SU-DHL-6 (cell line): ENCODE measurements at regions not wholly inside any gene's neighbourhood (a gene's known extent, or its start where the extent isn't known, plus 50 kb on each side); places are given as distances from the start of the nearest gene placed in this dataset.

Source experiments
- H2AFZ ChIP-seq: fragments of 200-600 bp; sonication (generic); 2 replicates; pipeline ENCODE4 v1.6.1; 2014; ENCODE audit warnings: low read depth, mild to moderate bottlenecking, moderate library complexity, mixed read lengths, antibody characterized with exemption, low read length; ENCODE audit not compliant: severe bottlenecking
- H3F3A ChIP-seq: fragments of 200-600 bp; shearing (Covaris generic); 2 replicates; pipeline ENCODE4 v1.6.0; 2016; ENCODE audit warnings: antibody characterized with exemption, mild to moderate bottlenecking; ENCODE audit not compliant: insufficient read depth
- H3K27ac ChIP-seq: fragments of 200-600 bp; sonication (generic); 2 replicates; pipeline ENCODE4 v1.5.1; 2016; ENCODE audit warnings: low read depth, mild to moderate bottlenecking, low read length, moderate library complexity, mixed read lengths
- H3K27me3 ChIP-seq: fragments of 200-600 bp; sonication (generic), shearing (Covaris generic); 2 replicates; pipeline ENCODE4 v1.6.0; 2014; ENCODE audit warnings: mild to moderate bottlenecking, low read length
- H3K36me3 ChIP-seq: fragments of 200-600 bp; sonication (generic); 2 replicates; pipeline ENCODE4 v1.6.1; 2014; ENCODE audit warnings: mild to moderate bottlenecking, low read length, mixed read lengths
- H3K4me2 ChIP-seq: fragments of 300-600, 200-600 bp; shearing (Covaris generic), sonication (generic); 2 replicates; pipeline ENCODE4 v1.6.0; 2014; ENCODE audit warnings: low read length, low read depth, mild to moderate bottlenecking; ENCODE audit not compliant: poor library complexity, severe bottlenecking
- H3K4me3 ChIP-seq: fragments of 200-600 bp; sonication (generic); 2 replicates; pipeline ENCODE4 v1.5.1; 2014; ENCODE audit warnings: antibody characterized with exemption, low read length, mild to moderate bottlenecking, mixed read lengths; ENCODE audit not compliant: insufficient read depth, poor library complexity, severe bottlenecking
- H3K79me2 ChIP-seq: fragments of 200-600 bp; sonication (generic); 2 replicates; pipeline ENCODE4 v1.6.1; 2014; ENCODE audit warnings: mild to moderate bottlenecking, low read length, moderate library complexity; ENCODE audit not compliant: insufficient read depth
- H3K9ac ChIP-seq: fragments of 200-600 bp; sonication (generic); 2 replicates; pipeline ENCODE4 v1.7.0; 2014; ENCODE audit warnings: mild to moderate bottlenecking, low read length
- H3K9me2 ChIP-seq: fragments of 200-600 bp; sonication (generic); replicated peaks from 2 replicates; pipeline ENCODE4 v1.6.1; 2014; ENCODE audit warnings: low read length; ENCODE audit not compliant: insufficient read depth
- H3K9me3 ChIP-seq: fragments of 200-600 bp; sonication (generic); 2 replicates; pipeline ENCODE4 v1.6.1; 2014; ENCODE audit warnings: low read length, mixed read lengths; ENCODE audit not compliant: insufficient read depth
- H4K20me1 ChIP-seq: fragments of 200-600 bp; sonication (generic); 2 replicates; pipeline ENCODE4 v1.6.1; 2014; ENCODE audit warnings: low read depth, mild to moderate bottlenecking, antibody characterized with exemption, low read length, moderate library complexity, mixed read lengths
- CTCF ChIP-seq: fragments of 200-600 bp; sonication (generic); IDR thresholded peaks from one replicate; pipeline ENCODE4 v1.5.1; 2017; ENCODE audit warnings: antibody characterized with exemption, mild to moderate bottlenecking, low read length, moderate library complexity; ENCODE audit not compliant: insufficient read depth, poor library complexity, severe bottlenecking
- EZH2phosphoT487 ChIP-seq: fragments of 200-600 bp; sonication (generic), shearing (Covaris generic); conservative IDR thresholded peaks from 2 replicates; pipeline ENCODE4 v1.6.1; 2018; ENCODE audit warnings: mild to moderate bottlenecking, antibody characterized with exemption, low read length, moderate library complexity, mixed read lengths

DNA sequence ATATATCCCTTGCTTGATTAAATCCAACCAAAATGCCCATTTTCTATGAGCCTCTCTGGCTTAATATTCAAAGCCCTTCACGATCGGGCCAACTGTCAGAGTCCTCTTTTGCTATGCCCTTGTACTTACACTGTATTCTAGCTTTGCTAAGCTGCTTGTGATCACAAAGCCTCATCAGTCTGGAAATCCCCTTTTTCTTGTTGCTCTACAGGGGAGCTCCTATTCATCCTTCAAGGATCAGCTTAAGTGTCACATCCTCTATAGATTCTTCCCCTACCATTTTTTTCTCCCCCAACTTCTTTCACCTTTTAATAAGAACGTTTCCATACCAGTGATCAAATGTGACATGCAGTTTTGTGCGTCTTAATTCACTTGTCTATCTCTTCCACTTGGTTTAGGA is 450.4 kb upstream of the CHD1 start:
- H4K20me1 ChIP-seq = no peaks in the 10 kb centered on the region
- H3K27me3 ChIP-seq = no peaks in the 10 kb centered on the region
- no peaks in the 10 kb centered on the region for H3K36me3 ChIP-seq
- H3K79me2 ChIP-seq = no peaks in the 10 kb centered on the region
- no peaks in the 10 kb centered on the region for H3K9me3 ChIP-seq
- no peak for TF ChIP-seq EZH2phosphoT487
- no peak for TF ChIP-seq CTCF
- no peak overlapping the region for H3K27ac ChIP-seq
- H3F3A ChIP-seq = no peaks in the 10 kb centered on the region
- H3K4me3 ChIP-seq = no peak overlapping the region
- no peaks in the 10 kb centered on the region for H3K9me2 ChIP-seq
- no peak overlapping the region for H2AFZ ChIP-seq
- H3K9ac ChIP-seq = no peak overlapping the region
- no peak overlapping the region for H3K4me2 ChIP-seq

DNA sequence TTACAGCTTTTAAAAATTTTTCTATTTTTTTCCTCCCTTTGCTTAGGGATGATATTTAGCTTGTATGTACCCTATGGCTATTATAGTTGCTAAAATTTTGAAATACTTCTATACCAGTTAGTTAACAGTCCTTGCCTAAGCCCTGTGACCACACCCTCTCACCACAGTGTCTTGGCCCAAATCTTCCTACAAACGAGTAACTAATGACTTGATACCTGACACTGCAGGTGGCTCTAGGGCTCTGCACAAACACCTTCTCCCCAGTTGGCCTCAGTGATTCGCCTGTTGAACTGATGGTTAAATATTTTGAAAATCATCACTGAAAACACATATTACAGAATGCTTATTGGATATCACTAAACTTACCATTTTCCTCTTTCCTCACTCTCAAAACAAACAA is 449.6 kb upstream of the CHD1 start:
- Histone ChIP-seq H3K27ac (no peak overlapping the region), H3F3A (no peaks in the 10 kb centered on the region), H2AFZ (no peak overlapping the region), H3K4me3 (no peak overlapping the region), H3K36me3 (no peaks in the 10 kb centered on the region), H3K4me2 (no peak overlapping the region), H3K27me3 (no peaks in the 10 kb centered on the region), H3K9me3 (no peaks in the 10 kb centered on the region), H4K20me1 (no peaks in the 10 kb centered on the region), H3K9ac (no peak overlapping the region), H3K9me2 (no peaks in the 10 kb centered on the region), H3K79me2 (no peaks in the 10 kb centered on the region)
- no peak for TF ChIP-seq EZH2phosphoT487
- TF ChIP-seq CTCF = no peak

- no peaks in the 10 kb centered on the region for H3K9me2 ChIP-seq
- no peaks in the 10 kb centered on the region for H3K27me3 ChIP-seq
- H3K4me3 ChIP-seq = no peak overlapping the region
- no peaks in the 10 kb centered on the region for H3F3A ChIP-seq
- H4K20me1 ChIP-seq = no peaks in the 10 kb centered on the region
- H3K36me3 ChIP-seq = no peaks in the 10 kb centered on the region
- no peak overlapping the region for H3K9ac ChIP-seq
- no peaks in the 10 kb centered on the region for H3K9me3 ChIP-seq
- TF ChIP-seq CTCF = no peak
- no peak overlapping the region for H2AFZ ChIP-seq
- no peak overlapping the region for H3K4me2 ChIP-seq
- no peak overlapping the region for H3K27ac ChIP-seq
- no peaks in the 10 kb centered on the region for H3K79me2 ChIP-seq
Observed at GRCh38 chr5:99369797-99370593, 441.2 kb upstream of the CHD1 start.
